HFFc6 (cell line): ENCODE measurements at regions not wholly inside any gene's neighbourhood (a gene's known extent, or its start where the extent isn't known, plus 50 kb on each side); places are given as distances from the start of the nearest gene placed in this dataset.

ENCODE experiments used
- DNase-seq: peaks from one replicate; pipeline ENCODE4 v3.0.0-alpha.2; 2018
- H3K27ac Mint-ChIP-seq: 2 replicates; pipeline ENCODE4 v1.8.0; 2020; ENCODE audit warnings: mild to moderate bottlenecking, mixed read lengths
- H3K27me3 Mint-ChIP-seq: 2 replicates; pipeline ENCODE4 v1.8.0; 2021; ENCODE audit warnings: mild to moderate bottlenecking, moderate library complexity, mixed read lengths; ENCODE audit not compliant: insufficient read depth
- H3K36me3 Mint-ChIP-seq: 2 replicates; pipeline ENCODE4 v1.8.0; 2021; ENCODE audit warnings: low read depth, mixed read lengths
- H3K4me1 Mint-ChIP-seq: 2 replicates; pipeline ENCODE4 v1.8.0; 2020; ENCODE audit warnings: low read depth, mixed read lengths
- H3K4me3 Mint-ChIP-seq: 2 replicates; pipeline ENCODE4 v1.8.0; 2020; ENCODE audit warnings: mild to moderate bottlenecking, moderate library complexity, mixed read lengths
- H3K9me3 Mint-ChIP-seq: 2 replicates; pipeline ENCODE4 v1.8.0; 2020; ENCODE audit warnings: mild to moderate bottlenecking, mixed read lengths
- TF ChIP-seq, protein P1 (sequence below): fragments of 200-600 bp; sonication (generic); IDR thresholded peaks from 2 replicates; pipeline ENCODE4 v1.5.0; 2021; ENCODE audit warnings: antibody characterized with exemption, mild to moderate bottlenecking

DNA sequence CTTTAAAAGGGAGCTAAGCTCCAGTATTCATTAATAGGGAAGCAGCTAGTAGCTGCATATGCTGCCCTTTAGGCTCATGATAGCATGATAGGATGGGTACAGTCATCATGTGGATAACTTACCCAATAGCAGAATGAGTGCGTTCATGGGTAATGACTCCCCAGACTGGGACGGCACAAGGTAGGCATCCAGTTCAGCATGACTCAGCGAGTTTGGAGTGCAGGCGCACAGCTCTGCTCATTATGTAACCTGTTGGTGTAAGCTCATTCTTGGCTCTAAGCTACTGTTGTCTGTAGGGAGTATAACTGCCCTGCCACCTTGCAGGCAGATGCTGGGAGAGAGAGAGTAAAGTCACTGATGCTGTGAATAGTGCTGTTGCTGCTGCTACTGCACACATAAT lies 209.2 kb upstream of the SYT4 start:
- H3K4me1 Mint-ChIP-seq, result no peaks in the 10 kb centered on the region
- no peaks in the 10 kb centered on the region for H3K36me3 Mint-ChIP-seq
- no peaks in the 10 kb centered on the region for H3K27me3 Mint-ChIP-seq
- no peak overlapping the region for H3K27ac Mint-ChIP-seq
- TF ChIP-seq, protein P1, sequence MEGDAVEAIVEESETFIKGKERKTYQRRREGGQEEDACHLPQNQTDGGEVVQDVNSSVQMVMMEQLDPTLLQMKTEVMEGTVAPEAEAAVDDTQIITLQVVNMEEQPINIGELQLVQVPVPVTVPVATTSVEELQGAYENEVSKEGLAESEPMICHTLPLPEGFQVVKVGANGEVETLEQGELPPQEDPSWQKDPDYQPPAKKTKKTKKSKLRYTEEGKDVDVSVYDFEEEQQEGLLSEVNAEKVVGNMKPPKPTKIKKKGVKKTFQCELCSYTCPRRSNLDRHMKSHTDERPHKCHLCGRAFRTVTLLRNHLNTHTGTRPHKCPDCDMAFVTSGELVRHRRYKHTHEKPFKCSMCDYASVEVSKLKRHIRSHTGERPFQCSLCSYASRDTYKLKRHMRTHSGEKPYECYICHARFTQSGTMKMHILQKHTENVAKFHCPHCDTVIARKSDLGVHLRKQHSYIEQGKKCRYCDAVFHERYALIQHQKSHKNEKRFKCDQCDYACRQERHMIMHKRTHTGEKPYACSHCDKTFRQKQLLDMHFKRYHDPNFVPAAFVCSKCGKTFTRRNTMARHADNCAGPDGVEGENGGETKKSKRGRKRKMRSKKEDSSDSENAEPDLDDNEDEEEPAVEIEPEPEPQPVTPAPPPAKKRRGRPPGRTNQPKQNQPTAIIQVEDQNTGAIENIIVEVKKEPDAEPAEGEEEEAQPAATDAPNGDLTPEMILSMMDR, result no peak
- no peak for DNase-seq
- H3K9me3 Mint-ChIP-seq, result peaks cover 27% of the 10 kb centered on the region
- no peak overlapping the region for H3K4me3 Mint-ChIP-seq

DNA sequence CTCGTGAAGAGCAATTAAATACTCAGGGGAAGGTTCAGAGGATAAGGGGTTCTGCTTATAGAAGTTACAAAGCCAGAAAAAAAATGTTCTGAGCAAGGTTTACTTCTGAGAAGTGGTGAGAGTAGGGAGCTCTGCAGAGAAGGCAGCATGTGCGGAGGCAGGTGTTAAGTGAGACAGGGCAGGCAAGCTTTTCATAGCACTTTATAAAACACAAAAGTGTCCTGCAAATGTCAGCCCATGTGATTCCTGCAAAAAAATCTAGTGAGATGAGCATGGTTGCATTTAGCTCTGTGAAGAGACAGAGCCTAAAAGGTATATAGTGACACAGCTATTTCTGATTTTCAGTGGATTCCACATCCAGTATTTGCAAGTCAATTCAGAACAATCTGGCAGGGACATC lies 223.8 kb upstream of the SYT4 start:
- no peak overlapping the region for H3K27ac Mint-ChIP-seq
- peaks cover 52% of the 10 kb centered on the region for H3K9me3 Mint-ChIP-seq
- no peak for DNase-seq
- TF ChIP-seq, protein P1, result no peak
- no peaks in the 10 kb centered on the region for H3K4me1 Mint-ChIP-seq
- H3K4me3 Mint-ChIP-seq, result no peak overlapping the region
- no peaks in the 10 kb centered on the region for H3K36me3 Mint-ChIP-seq
- H3K27me3 Mint-ChIP-seq, result no peaks in the 10 kb centered on the region

DNA sequence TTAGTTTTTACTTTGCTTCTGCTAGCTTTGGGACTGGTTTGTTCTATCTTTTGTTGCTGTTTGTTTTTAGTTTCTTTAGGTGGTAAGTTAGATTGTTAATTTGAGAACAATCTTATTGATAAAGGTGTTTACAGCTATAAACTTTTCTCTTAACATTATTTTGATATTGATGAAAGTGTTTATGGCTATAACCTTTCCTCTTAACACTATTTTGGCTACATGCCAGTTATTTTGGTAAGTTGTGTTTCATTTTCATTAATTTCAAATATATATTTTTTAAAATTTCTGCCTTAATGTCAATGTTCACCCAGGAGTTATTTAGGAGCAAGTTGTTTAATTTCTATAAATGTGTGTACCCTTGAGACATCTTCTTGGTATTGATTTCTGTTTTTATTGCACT lies 229.6 kb upstream of the SYT4 start:
- no peaks in the 10 kb centered on the region for H3K4me1 Mint-ChIP-seq
- no peak overlapping the region for H3K4me3 Mint-ChIP-seq
- DNase-seq, result no peak
- no peak overlapping the region for H3K27ac Mint-ChIP-seq
- no peaks in the 10 kb centered on the region for H3K27me3 Mint-ChIP-seq
- peaks cover 64% of the 10 kb centered on the region for H3K9me3 Mint-ChIP-seq
- H3K36me3 Mint-ChIP-seq, result no peaks in the 10 kb centered on the region
- TF ChIP-seq, protein P1, result no peak

DNA sequence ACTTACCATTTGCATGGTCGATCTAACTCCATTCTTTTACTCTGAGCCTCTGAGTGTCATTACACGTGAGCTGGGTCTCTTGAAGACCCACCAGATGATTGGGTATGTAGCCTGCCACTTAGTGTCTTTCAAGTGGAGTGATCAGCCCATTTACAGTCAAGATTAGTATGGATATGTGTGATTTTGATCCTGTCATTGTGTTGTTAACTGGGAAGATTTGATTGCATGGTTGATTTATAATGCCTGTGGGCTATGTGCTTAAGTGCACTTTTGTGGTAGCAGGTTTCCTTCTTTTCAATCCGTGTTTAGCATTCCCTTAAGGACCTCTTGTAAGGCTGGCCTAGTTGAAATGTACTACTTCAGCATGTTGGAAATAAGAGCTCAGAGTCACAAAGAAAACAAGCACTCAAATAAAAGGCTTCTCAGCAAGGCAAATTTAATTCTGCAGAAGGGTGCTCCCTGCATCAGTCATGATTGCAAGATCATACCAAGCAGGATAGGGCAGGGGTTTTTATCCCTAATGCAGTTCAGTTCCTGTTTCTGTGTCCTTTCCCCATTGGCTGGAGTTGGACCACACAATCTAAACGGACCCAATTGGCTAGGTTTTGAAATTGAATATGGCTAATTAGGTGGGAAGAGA lies 230.7 kb upstream of the SYT4 start:
- Mint-ChIP-seq H3K36me3 (no peaks in the 10 kb centered on the region), H3K27ac (no peak overlapping the region), H3K4me1 (no peaks in the 10 kb centered on the region), H3K4me3 (no peak overlapping the region), H3K9me3 (peaks cover 70% of the 10 kb centered on the region), H3K27me3 (no peaks in the 10 kb centered on the region)
- TF ChIP-seq, protein P1, result no peak
- no peak for DNase-seq

DNA sequence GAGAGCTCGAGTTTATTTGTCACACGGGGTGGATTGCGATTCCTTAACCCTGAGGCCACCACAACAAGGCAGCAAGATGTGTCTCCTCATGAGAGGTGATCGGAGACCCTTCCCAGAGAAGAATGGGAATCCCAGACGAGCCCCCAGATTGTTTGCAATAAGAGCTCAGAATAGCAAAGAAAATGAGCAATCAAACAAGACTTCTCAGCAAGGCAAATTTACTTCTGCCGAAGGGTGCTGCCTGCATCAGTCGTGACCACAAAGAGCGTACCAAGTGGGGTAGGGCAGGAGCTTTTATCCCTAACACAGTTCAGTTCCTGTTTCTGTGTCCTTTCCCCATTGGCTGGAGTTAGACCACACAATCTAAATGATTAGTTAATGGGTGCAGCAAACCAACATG lies 237.5 kb upstream of the SYT4 start:
- Mint-ChIP-seq H3K27me3 (peaks cover 2% of the 10 kb centered on the region), H3K4me3 (no peak overlapping the region), H3K4me1 (no peaks in the 10 kb centered on the region), H3K36me3 (no peaks in the 10 kb centered on the region; the same call in 1 of the 2 replicates), H3K9me3 (peaks cover 60% of the 10 kb centered on the region), H3K27ac (no peak overlapping the region)
- no peak for DNase-seq
- TF ChIP-seq, protein P1, result no peak
